GM19351 (cell line): ENCODE measurements at regions not wholly inside any gene's neighbourhood (a gene's known extent, or its start where the extent isn't known, plus 50 kb on each side); places are given as distances from the start of the nearest gene placed in this dataset.
"Not testable (repeated sequence)": the region's sequence is repeated elsewhere in the genome, so short reads cannot be mapped to it uniquely, and the experiment has no call there.

ENCODE experiments used
- ATAC-seq: cut with Tn5 transposase; IDR thresholded peaks from one replicate; pipeline ENCODE4 v1.9.1; 2021; ENCODE audit warnings: mild to moderate bottlenecking, moderate library complexity; ENCODE audit not compliant: unreplicated experiment

GRCh38 chr5:110812639-110813038 is 73.8 kb downstream of the SLC25A46 start:
- no peak for ATAC-seq

- ATAC-seq: no peak
These were observed 77.3 kb downstream of the SLC25A46 start for GRCh38 chr5:110815916-110816605.

- ATAC-seq: no peak
These were observed 78.7 kb downstream of the SLC25A46 start for GRCh38 chr5:110817459-110817858.

- ATAC-seq: no peak
These were observed 84.8 kb downstream of the SLC25A46 start for GRCh38 chr5:110823571-110823970.

- no peak for ATAC-seq
These were observed 86.2 kb downstream of the SLC25A46 start for GRCh38 chr5:110824936-110825441.

- ATAC-seq: peak; percentile 77
These were observed 93.9 kb downstream of the SLC25A46 start for GRCh38 chr5:110832683-110833082.

- not testable (repeated sequence) for ATAC-seq
These were observed 96.1 kb downstream of the SLC25A46 start for GRCh38 chr5:110834933-110835332.

- ATAC-seq: no peak
These were observed 98.0 kb downstream of the SLC25A46 start for GRCh38 chr5:110836851-110837250.

- not testable (repeated sequence) for ATAC-seq
These were observed 99.5 kb downstream of the SLC25A46 start for GRCh38 chr5:110838357-110838756.

GRCh38 chr5:110838961-110839360 is 100.2 kb downstream of the SLC25A46 start:
- no peak for ATAC-seq

GRCh38 chr5:110840347-110840960 is 101.6 kb downstream of the SLC25A46 start:
- no peak for ATAC-seq

GRCh38 chr5:110841137-110841536 is 102.3 kb downstream of the SLC25A46 start:
- no peak for ATAC-seq

- ATAC-seq: no peak
These were observed 104.1 kb downstream of the SLC25A46 start for GRCh38 chr5:110842948-110843347.

- no peak for ATAC-seq
These were observed 105.4 kb downstream of the SLC25A46 start for GRCh38 chr5:110844251-110844650.

- no peak for ATAC-seq
These were observed 107.7 kb downstream of the SLC25A46 start for GRCh38 chr5:110846398-110847001.

GRCh38 chr5:110851357-110851756 is 112.5 kb downstream of the SLC25A46 start:
- ATAC-seq: peak; percentile 9

- ATAC-seq: peak; percentile 98
These were observed 113.2 kb downstream of the SLC25A46 start for GRCh38 chr5:110852053-110852452.

- no peak for ATAC-seq
These were observed 113.7 kb downstream of the SLC25A46 start for GRCh38 chr5:110852541-110852940.

GRCh38 chr5:110853267-110853666 is 114.5 kb downstream of the SLC25A46 start:
- no peak for ATAC-seq

GRCh38 chr5:110854200-110854599 is 115.4 kb downstream of the SLC25A46 start:
- no peak for ATAC-seq

GRCh38 chr5:110855961-110856360 is 117.2 kb downstream of the SLC25A46 start:
- no peak for ATAC-seq
